Stimulated activated CD8-positive, alpha-beta memory T cell treated with anti-CD3 and anti-CD28 coated beads, Interleukin-12 subunit alpha, Interleukin-12 subunit beta, amount 100 ng/mL, for 24 hours (primary cell): ENCODE measurements at regions not wholly inside any gene's neighbourhood (a gene's known extent, or its start where the extent isn't known, plus 50 kb on each side); places are given as distances from the start of the nearest gene placed in this dataset.
"Not testable (repeated sequence)": the region's sequence is repeated elsewhere in the genome, so short reads cannot be mapped to it uniquely, and the experiment has no call there.

Source experiments
- DNase-seq: peaks from one replicate; pipeline ENCODE4 v3.0.0-alpha.2; 2020; ENCODE audit errors: extremely low read depth

- no peak for DNase-seq
These were observed 112.5 kb upstream of the TBX18 start for GRCh38 chr6:84876723-84877514.

- no peak for DNase-seq
These were observed 108.8 kb upstream of the TBX18 start for GRCh38 chr6:84872996-84873723.

- no peak for DNase-seq
These were observed 107.5 kb upstream of the TBX18 start for GRCh38 chr6:84871925-84872324.

DNA sequence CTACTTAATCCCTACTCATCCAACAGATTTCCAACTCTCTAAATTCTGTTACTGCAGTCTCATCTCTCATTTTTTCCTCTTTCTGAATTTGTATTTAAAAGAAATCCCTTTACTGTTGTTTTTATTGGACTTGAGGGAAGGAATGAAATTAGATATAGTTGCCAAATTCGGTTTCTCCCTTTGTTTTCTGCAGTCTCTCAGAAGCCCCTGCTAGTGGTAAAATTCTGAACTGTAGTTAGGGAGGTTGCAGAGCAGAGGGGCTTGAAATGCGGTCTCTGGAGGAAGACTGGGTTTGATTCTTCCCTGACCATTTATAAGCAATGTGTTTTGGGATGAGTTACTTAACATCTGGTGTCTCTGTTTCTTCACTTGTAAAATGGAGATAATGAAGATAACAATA, 106.3 kb upstream of the TBX18 start:
- no peak for DNase-seq

DNA sequence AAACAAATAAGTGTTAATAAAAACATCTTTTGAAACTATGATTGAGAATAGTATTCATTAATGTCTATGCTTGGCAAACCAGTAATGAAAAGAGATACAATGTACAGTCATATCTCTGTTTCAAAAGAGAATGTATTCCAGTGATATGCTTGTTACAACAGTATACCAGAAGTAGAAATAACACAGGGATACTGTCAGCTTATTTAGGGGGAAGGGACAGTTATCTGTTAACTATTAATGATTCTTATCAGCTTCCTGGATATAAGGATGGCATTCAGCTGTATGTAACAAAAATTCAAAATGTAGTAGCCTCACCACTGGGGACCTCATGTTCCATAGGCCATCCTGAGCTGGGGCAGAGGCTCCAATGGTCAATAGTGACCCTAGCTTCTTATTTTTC, 103.8 kb upstream of the TBX18 start:
- no peak for DNase-seq

DNA sequence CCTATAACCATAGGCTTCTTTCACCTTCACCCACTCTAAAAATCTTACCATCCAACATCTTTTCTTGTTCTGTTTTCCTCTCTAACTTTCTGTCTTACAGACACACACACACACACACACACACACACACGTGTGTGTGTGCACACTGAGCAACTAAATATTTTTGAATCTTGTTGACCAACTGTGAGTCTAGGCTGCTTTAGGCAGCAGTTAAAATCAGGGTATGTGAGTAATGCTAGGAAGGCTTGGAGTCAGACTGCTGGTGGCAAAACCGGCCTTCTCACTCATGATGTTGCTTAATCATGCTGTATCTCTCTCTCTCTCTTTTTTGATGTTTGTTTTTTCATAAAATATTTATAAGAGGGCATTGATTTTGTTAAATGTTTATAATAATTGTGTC, 103.1 kb upstream of the TBX18 start:
- no peak for DNase-seq

- DNase-seq: no peak
These were observed 102.3 kb upstream of the TBX18 start for GRCh38 chr6:84866715-84867114.

DNA sequence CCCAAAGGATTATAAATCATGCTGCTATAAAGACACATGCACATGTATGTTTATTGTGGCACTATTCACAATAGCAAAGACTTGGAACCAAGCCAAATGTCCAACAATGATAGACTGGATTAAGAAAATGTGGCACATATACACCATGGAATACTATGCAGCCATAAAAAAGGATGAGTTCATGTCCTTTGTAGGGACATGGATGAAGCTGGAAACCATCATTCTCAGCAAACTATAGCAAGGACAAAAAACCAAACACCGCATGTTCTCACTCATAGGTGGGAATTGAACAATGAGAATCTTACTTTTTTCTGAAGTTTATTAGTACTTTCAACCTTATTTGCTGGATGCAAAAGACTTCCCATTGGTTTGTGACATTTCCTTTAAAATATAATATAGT, 101.0 kb upstream of the TBX18 start:
- not testable (repeated sequence) for DNase-seq

GRCh38 chr6:84862843-84863242, 98.4 kb upstream of the TBX18 start:
- DNase-seq: no peak

GRCh38 chr6:84860920-84861319, 96.5 kb upstream of the TBX18 start:
- DNase-seq: no peak

GRCh38 chr6:84860509-84860908, 96.1 kb upstream of the TBX18 start:
- DNase-seq: no peak

DNA sequence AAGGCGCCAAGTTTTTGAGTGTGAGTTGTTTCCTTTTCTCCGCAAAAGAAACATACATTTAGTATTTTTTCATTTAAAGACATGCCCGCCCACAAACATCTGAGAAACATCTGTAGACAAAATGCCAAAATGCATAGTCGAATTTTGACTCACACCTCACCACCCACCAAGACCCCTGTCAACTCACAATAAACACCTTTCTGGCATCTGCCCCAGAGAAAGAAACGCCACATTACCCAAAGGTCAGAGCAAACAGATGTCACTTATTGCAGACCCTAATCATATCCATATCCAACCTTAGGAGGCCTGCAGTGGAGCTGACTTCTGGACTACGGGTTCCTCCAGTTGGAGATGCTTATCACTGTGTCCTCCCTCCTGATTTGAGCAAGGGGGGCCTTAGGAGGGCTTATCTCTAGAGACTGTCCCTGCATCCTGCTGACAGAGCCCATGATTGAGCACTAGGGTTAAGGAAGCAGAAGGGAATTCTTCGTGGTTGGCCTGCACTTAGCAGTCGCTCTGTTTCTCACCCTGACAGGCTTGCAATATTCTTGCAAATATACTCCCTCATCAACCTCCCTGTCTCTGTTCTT, 90.5 kb upstream of the TBX18 start:
- DNase-seq: no peak

DNA sequence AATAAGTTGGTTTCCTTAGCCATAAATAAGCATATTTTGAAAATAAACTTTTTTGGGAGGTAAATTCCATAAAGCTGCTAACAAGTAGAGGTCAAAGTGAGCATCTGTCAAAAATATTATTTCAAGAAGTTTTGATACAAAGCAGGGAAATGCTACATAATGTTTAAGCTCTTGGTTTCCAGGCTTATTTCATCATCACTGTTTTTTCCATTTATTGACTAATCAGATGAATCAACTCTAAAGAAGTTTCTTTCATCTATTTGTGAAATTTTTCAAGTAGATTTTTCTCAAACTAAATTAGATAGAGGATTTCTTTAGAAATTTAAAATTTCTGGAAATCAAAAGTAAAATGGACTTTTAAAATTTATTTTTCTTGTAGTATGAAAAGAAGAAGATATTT, 89.5 kb upstream of the TBX18 start:
- no peak for DNase-seq

- DNase-seq: no peak
These were observed 84.6 kb upstream of the TBX18 start for GRCh38 chr6:84848960-84849359.

- DNase-seq: no peak
These were observed 83.2 kb upstream of the TBX18 start for GRCh38 chr6:84847390-84848160.

- DNase-seq: no peak
These were observed 78.2 kb upstream of the TBX18 start for GRCh38 chr6:84842525-84843166.

GRCh38 chr6:84837068-84837866, 72.9 kb upstream of the TBX18 start:
- DNase-seq: not testable (repeated sequence)

- no peak for DNase-seq
These were observed 72.0 kb upstream of the TBX18 start for GRCh38 chr6:84836366-84836765.

GRCh38 chr6:84835340-84835739, 70.9 kb upstream of the TBX18 start:
- no peak for DNase-seq

DNA sequence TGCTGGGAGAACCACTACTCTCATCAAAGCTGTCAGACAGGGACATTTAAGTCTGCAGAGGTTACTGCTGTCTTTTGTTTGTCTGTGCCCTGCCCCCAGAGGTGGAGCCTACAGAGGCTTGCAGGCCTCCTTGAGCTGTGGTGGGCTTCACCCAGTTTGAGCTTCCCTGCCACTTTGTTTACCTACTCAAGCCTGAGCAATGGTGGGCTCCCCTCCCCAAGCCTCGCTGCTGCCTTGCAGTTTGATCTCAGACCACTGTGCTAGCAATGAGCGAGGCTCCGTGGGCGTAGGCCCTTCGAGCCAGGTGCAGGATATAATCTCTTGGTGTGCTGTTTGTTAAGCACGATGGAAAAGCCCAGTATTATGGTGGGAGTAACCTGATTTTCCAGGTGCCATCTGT, 67.5 kb upstream of the TBX18 start:
- not testable (repeated sequence) for DNase-seq

DNA sequence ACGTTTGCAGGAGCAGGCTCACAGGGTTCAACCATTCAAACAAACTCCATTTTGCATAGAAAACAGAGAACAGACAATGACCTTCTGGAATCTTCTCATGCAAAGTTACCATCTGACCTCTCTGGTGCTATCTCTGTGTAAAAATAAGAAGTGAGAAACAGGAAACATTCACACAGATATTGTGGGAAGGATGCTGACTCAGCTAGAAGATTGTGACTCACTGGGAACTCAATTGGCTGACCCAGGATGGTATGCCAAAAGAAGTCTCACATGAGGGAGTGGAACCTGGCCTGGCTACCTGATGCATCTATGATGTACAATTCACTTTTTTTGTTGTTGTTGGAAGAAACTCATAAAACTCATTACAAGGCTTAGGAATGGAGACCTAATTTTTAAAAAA, 61.1 kb upstream of the TBX18 start:
- DNase-seq: no peak
